ENCODE measurements at regions not wholly inside any gene's neighbourhood (a gene's known extent, or its start where the extent isn't known, plus 50 kb on each side); places are given as distances from the start of the nearest gene placed in this dataset.

GRCh38 chr2:59798687-59799232, 754.7 kb downstream of the BCL11A start:
- Histone ChIP-seq H4K20me1 (ENCODE audit: control insufficient read depth, insufficient read depth) (no peaks in the 10 kb centered on the region), H3K4me3 (no peak overlapping the region), H2AFZ (ENCODE audit: control insufficient read depth, low read depth, low read length) (no peak overlapping the region), H3K4me1 (ENCODE audit: control insufficient read depth, insufficient read depth, low read length) (no peaks in the 10 kb centered on the region), H3K27me3 (replicated peaks in 1 of 2; ENCODE audit: control insufficient read depth in 2 of 2, insufficient read depth in 2 of 2, low read length in 1 of 2) (no peaks in the 10 kb centered on the region; a peak in 2 of 4 replicates), H3K9ac (ENCODE audit: control insufficient read depth, insufficient read depth, low read length) (no peak overlapping the region), H3K79me2 (ENCODE audit: control insufficient read depth, insufficient read depth, low read length) (no peaks in the 10 kb centered on the region), H3K9me3 (replicated peaks; ENCODE audit: control insufficient read depth, insufficient read depth, low read length) (no peaks in the 10 kb centered on the region), H3K27ac (ENCODE audit: control insufficient read depth, insufficient read depth) (no peak overlapping the region), H3K36me3 (ENCODE audit: control insufficient read depth in 2 of 2, insufficient read depth in 2 of 2, low read length in 1 of 2) (no peaks in the 10 kb centered on the region), H3K4me2 (ENCODE audit: control insufficient read depth, insufficient read depth) (no peak overlapping the region)
- in situ Hi-C loops (cut with MboI) (no loop called here), intact Hi-C loops (cut with micrococcal nuclease; ENCODE audit: unreplicated experiment) (no loop called here)
- FAIRE-seq = no peak
- ATAC-seq = no peak
- SMC1A ChIA-PET (ENCODE audit: uncharacterized antibody, unreplicated experiment) = no interaction called here
- POLR2A ChIA-PET = no interaction called here
- no TSS peak for BruUV-seq (replicated peaks)
- no peak for DNase-seq (ENCODE audit: low read depth, low spot score)
- TF ChIP-seq BCLAF1 (IDR thresholded peaks at IDR 0.05) = no peak
- no peak for TF ChIP-seq KLF5 (IDR thresholded peaks at IDR 0.05; ENCODE audit: partially characterized antibody)
- no peak for TF ChIP-seq MLLT1 (IDR thresholded peaks at IDR 0.05)
- TF ChIP-seq ZSCAN29 (IDR thresholded peaks at IDR 0.05) = no peak
- no peak for TF ChIP-seq HCFC1 (IDR thresholded peaks at IDR 0.05; ENCODE audit: low read length)
- no peak for TF ChIP-seq CBX3 (IDR thresholded peaks at IDR 0.05; ENCODE audit: borderline replicate concordance, low read depth)
- TF ChIP-seq IKZF2 (IDR thresholded peaks at IDR 0.05) = no peak
- TF ChIP-seq GABPA (IDR thresholded peaks at IDR 0.05; ENCODE audit: low read depth) = no peak
- no peak for TF ChIP-seq MTA2 (IDR thresholded peaks at IDR 0.05; ENCODE audit: low read depth)
- TF ChIP-seq NBN (IDR thresholded peaks at IDR 0.05) = no peak
- TF ChIP-seq YBX1 (IDR thresholded peaks at IDR 0.05) = no peak
- no peak for TF ChIP-seq SUZ12 (IDR thresholded peaks at IDR 0.05; ENCODE audit: unreplicated experiment)
- no peak for TF ChIP-seq POLR2A (IDR thresholded peaks at IDR 0.05; ENCODE audit: low read depth, low read length)
- TF ChIP-seq E2F4 (IDR thresholded peaks at IDR 0.05; ENCODE audit: low read depth, low read length) = no peak
- TF ChIP-seq BCL11A (IDR thresholded peaks at IDR 0.05; ENCODE audit: low read depth, low read length) = no peak
- TF ChIP-seq FOS (IDR thresholded peaks at IDR 0.05; ENCODE audit: borderline replicate concordance, extremely low read depth, insufficient read length) = no peak
- TF ChIP-seq KAT2A (conservative IDR thresholded peaks at IDR 0.05; ENCODE audit: control insufficient read depth, low read depth, low read length) = no peak
- no peak for TF ChIP-seq TCF7 (IDR thresholded peaks at IDR 0.05; ENCODE audit: borderline replicate concordance)
- TF ChIP-seq NFIC (IDR thresholded peaks at IDR 0.05; ENCODE audit: low read depth, low read length) = no peak
- TF ChIP-seq SMARCA5 (IDR thresholded peaks at IDR 0.05) = no peak
- CTCF ChIA-PET = no interaction called here
- RAD21 ChIA-PET (ENCODE audit: unreplicated experiment) = no interaction called here
- WGBS (ENCODE audit: insufficient coverage, insufficient replicate concordance, low lambda C conversion rate, missing lambda C conversion rate) = 71% methylated on average over 9 of the region's 9 CpGs

Data from GM12878 (cell line).